ENCODE measurements at regions not wholly inside any gene's neighbourhood (a gene's known extent, or its start where the extent isn't known, plus 50 kb on each side); places are given as distances from the start of the nearest gene placed in this dataset.

GRCh38 chrX:122880952-122881351 is 303.1 kb upstream of the GRIA3 start:
- no peak overlapping the region for H3K4me2 ChIP-seq (ENCODE audit: low read length)
- H3K4me3 ChIP-seq (ENCODE audit: low read length) = no peak overlapping the region
- peaks cover 1% of the 10 kb centered on the region; the same call in 1 of the 2 replicates for H3K4me1 ChIP-seq (ENCODE audit: low read length)
- no peak overlapping the region for H2AFZ ChIP-seq (ENCODE audit: low read depth, low read length)
- H3K36me3 ChIP-seq (replicated peaks; ENCODE audit: low read depth, low read length) = no peaks in the 10 kb centered on the region
- H3K27me3 ChIP-seq (ENCODE audit: low read depth, low read length) = no peaks in the 10 kb centered on the region
- no peaks in the 10 kb centered on the region for H3K9me3 ChIP-seq (ENCODE audit: insufficient read depth, low read length)
- H3K27ac ChIP-seq (ENCODE audit: low read length) = no peak overlapping the region
- TF ChIP-seq CTCF (IDR thresholded peaks at IDR 0.05; ENCODE audit: low read depth, low read length) (no peak), EZH2phosphoT487 (IDR thresholded peaks at IDR 0.05; ENCODE audit: low read depth) (no peak)
- H4K20me1 ChIP-seq (ENCODE audit: insufficient read depth, low read length) = no peaks in the 10 kb centered on the region
- H3K9ac ChIP-seq (ENCODE audit: low read length) = no peak overlapping the region
- no peaks in the 10 kb centered on the region for H3K79me2 ChIP-seq (ENCODE audit: low read length)

GRCh38 chrX:122890729-122891128 is 293.3 kb upstream of the GRIA3 start:
- H3K27me3 ChIP-seq (ENCODE audit: low read depth, low read length) = no peaks in the 10 kb centered on the region
- H4K20me1 ChIP-seq (ENCODE audit: insufficient read depth, low read length) = no peaks in the 10 kb centered on the region
- TF ChIP-seq CTCF (IDR thresholded peaks at IDR 0.05; ENCODE audit: low read depth, low read length) (no peak), EZH2phosphoT487 (IDR thresholded peaks at IDR 0.05; ENCODE audit: low read depth) (no peak)
- no peak overlapping the region for H3K4me2 ChIP-seq (ENCODE audit: low read length)
- H3K9me3 ChIP-seq (ENCODE audit: insufficient read depth, low read length) = no peaks in the 10 kb centered on the region
- H3K4me1 ChIP-seq (ENCODE audit: low read length) = peaks cover 7% of the 10 kb centered on the region
- no peak overlapping the region for H3K4me3 ChIP-seq (ENCODE audit: low read length)
- no peak overlapping the region for H3K27ac ChIP-seq (ENCODE audit: low read length)
- no peaks in the 10 kb centered on the region for H3K79me2 ChIP-seq (ENCODE audit: low read length)
- H3K36me3 ChIP-seq (replicated peaks; ENCODE audit: low read depth, low read length) = no peaks in the 10 kb centered on the region
- H3K9ac ChIP-seq (ENCODE audit: low read length) = no peak overlapping the region
- H2AFZ ChIP-seq (ENCODE audit: low read depth, low read length) = no peak overlapping the region

- Histone ChIP-seq H3K4me2 (ENCODE audit: low read length) (no peak overlapping the region), H3K9me3 (ENCODE audit: insufficient read depth, low read length) (no peaks in the 10 kb centered on the region), H3K4me3 (ENCODE audit: low read length) (no peak overlapping the region), H3K79me2 (ENCODE audit: low read length) (no peaks in the 10 kb centered on the region), H3K36me3 (replicated peaks; ENCODE audit: low read depth, low read length) (no peaks in the 10 kb centered on the region), H3K9ac (ENCODE audit: low read length) (no peak overlapping the region), H3K27me3 (ENCODE audit: low read depth, low read length) (no peaks in the 10 kb centered on the region), H3K27ac (ENCODE audit: low read length) (no peak overlapping the region), H4K20me1 (ENCODE audit: insufficient read depth, low read length) (no peaks in the 10 kb centered on the region), H3K4me1 (ENCODE audit: low read length) (no peaks in the 10 kb centered on the region), H2AFZ (ENCODE audit: low read depth, low read length) (no peak overlapping the region)
- TF ChIP-seq CTCF (IDR thresholded peaks at IDR 0.05; ENCODE audit: low read depth, low read length) (no peak), EZH2phosphoT487 (IDR thresholded peaks at IDR 0.05; ENCODE audit: low read depth) (no peak)
Observed at GRCh38 chrX:122906726-122907125, 277.4 kb upstream of the GRIA3 start.

DNA sequence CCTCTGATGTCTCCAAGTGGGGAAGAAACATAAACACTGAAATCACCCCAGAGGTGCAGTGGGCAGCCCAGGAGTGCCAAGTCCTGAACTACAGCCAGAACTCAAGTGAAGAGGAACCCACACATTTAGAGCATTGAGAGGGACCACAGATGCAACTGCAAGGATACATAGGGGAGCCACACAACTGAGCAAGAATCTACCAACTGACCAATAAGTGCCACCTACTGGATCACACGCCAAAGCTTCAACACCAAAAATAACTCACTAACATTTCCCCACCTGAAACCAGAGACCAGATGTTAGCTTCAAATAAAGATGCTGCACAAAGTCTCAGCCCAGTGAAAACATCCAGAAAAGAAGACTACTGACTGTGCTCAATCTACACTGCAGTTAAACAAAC is 276.7 kb upstream of the GRIA3 start:
- Histone ChIP-seq H3K27me3 (ENCODE audit: low read depth, low read length) (no peaks in the 10 kb centered on the region), H4K20me1 (ENCODE audit: insufficient read depth, low read length) (no peaks in the 10 kb centered on the region), H3K36me3 (replicated peaks; ENCODE audit: low read depth, low read length) (no peaks in the 10 kb centered on the region), H3K9me3 (ENCODE audit: insufficient read depth, low read length) (no peaks in the 10 kb centered on the region), H3K79me2 (ENCODE audit: low read length) (no peaks in the 10 kb centered on the region), H3K4me1 (ENCODE audit: low read length) (no peaks in the 10 kb centered on the region), H3K9ac (ENCODE audit: low read length) (no peak overlapping the region), H3K4me3 (ENCODE audit: low read length) (no peak overlapping the region), H2AFZ (ENCODE audit: low read depth, low read length) (no peak overlapping the region), H3K4me2 (ENCODE audit: low read length) (no peak overlapping the region), H3K27ac (ENCODE audit: low read length) (no peak overlapping the region)
- TF ChIP-seq CTCF (IDR thresholded peaks at IDR 0.05; ENCODE audit: low read depth, low read length) (no peak), EZH2phosphoT487 (IDR thresholded peaks at IDR 0.05; ENCODE audit: low read depth) (no peak)
